MV-4-11 (cell line): ENCODE measurements at regions not wholly inside any gene's neighbourhood (a gene's known extent, or its start where the extent isn't known, plus 50 kb on each side); places are given as distances from the start of the nearest gene placed in this dataset.

ENCODE experiments used
- DNase-seq: peaks from one replicate; lab custom pipeline; 2025; lab: John Stamatoyannopoulos, UW

DNA sequence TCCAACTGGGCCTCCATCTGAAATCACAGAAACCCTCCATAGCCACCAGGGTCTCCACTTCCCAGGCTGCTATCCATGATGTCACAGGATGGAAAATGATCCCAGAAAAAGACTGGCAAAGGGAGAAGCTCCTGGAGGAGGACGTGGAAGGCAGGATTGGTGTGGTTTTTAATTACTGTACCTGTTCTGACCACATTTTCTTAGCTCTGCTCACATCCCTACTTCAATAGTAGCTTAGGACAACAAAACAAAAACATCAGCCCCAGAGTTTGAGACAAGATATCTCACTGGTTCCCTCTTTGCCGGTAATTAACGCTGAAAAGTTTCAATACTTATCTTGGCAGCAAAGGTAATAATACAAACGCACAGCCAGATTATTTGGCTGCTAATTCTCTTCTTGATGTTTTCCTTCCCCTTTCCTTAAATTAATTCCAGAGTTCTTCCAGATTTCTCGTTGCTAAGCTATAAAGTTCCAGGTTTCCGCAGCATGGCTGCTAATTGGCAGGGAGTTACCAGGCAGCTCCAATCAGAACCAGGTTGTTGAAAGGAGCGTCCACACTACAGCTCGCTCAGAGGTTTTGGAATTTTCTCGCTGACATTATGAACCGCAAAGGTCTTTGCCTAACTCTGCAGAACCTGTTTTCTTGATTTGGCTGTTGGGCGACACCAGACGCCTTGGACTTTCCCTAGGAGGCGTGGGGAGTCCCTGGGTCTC is 263.4 kb downstream of the MRTFB start:
- DNase-seq, result no peak

DNA sequence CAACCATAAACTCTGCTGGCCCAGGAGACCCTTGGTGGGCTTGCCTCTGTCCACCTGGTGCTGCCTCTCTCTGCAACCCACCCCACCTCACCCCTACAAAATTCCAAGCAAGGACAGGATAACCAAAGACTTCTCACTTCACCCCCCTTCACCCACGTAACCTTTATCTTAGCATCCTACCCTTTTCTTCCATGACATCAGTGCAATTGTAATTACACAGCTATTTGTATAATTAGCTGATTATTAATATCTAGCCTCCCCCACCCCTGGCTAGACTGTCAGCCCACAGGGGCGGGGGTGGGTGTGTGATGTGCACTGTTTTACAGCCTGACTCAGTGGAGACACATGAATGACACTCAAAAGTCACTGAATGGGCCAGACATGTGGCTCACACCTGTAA is 262.2 kb downstream of the MRTFB start:
- no peak for DNase-seq

- DNase-seq, result no peak
Measured at GRCh38 chr16:14331020-14331419, 259.9 kb downstream of the MRTFB start.

DNA sequence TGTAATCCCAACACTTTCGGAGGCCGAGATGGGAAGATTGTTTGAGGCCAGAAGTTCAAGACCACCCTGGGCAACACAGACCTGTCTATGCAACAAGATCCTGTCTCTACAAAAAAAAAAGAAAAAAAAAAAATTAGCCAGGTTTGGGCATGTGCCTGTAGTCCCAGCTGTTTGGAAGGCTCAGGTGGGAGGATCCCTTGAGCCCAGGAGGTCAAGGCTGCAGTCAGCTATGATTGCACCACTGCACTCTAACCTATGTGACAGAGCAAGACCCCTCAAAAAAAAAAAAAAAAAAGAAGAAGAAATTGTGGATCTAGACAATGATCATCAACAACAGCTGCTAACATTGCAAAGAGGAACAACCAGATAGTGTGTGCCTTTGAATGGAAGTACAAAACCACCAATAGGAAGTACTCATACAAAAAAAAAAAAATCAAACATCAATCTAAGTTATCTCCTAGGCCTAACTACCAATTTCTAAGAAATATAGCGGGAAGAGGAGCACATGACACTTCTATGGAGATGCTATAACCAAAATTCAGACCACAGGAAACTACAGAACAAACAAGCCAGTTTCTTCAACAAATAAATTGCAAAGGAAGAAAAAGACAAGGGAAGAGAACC is 258.7 kb downstream of the MRTFB start:
- peak; percentile 47 for DNase-seq

- DNase-seq, result no peak
Measured at GRCh38 chr16:14325502-14326401, 254.6 kb downstream of the MRTFB start.

DNA sequence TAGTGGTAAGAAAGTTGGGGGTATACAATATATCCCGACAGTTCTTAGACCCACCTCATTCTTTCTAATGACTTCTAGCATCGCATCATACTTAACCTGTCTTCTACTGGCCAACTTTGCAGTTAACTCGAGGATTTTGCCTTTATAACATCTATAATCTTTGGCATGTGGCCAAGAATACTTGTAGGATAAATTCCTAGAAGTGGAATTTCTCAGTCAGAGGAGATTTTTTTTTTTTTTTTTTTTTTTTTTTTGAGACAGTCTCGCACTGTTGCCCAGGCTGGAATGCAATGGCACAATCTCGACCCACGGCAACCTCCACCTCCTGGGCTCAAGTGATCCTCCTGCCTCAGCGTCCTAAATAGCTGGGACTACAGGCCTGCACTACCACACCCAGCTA is 253.5 kb downstream of the MRTFB start:
- no peak for DNase-seq

- DNase-seq, result no peak
Measured at GRCh38 chr16:14322186-14322585, 251.1 kb downstream of the MRTFB start.

- no peak for DNase-seq
Measured at GRCh38 chr16:14321542-14321941, 250.4 kb downstream of the MRTFB start.

- no peak for DNase-seq
Measured at GRCh38 chr16:14320406-14320805, 249.3 kb downstream of the MRTFB start.
